Activated B cell treated with CpG ODN at 0.5 μM for 24 hours (primary cell): ENCODE measurements at regions not wholly inside any gene's neighbourhood (a gene's known extent, or its start where the extent isn't known, plus 50 kb on each side); places are given as distances from the start of the nearest gene placed in this dataset.

ENCODE experiments used
- ATAC-seq: fragments of 200-7000 bp; cut with Tn5 transposase; one replicate; pipeline ENCODE4 v1.10.0; 2021; ENCODE audit warnings: low read depth, mild to moderate bottlenecking, moderate library complexity
- CTCF ChIA-PET: fragments of 350-600 bp; sonication (Branson Sonifier 250); formaldehyde crosslinking; loops from one replicate; lab custom pipeline; 2021; ENCODE audit warnings: antibody characterized with exemption; lab: Charles Lee
- POLR2A ChIA-PET: fragments of 350-600 bp; sonication (Branson Sonifier 250); formaldehyde crosslinking; loops from one replicate; lab custom pipeline; 2021; ENCODE audit warnings: antibody characterized with exemption; lab: Charles Lee
- DNase-seq: peaks from one replicate; pipeline ENCODE4 v3.0.0; 2022
- H3K27ac Mint-ChIP-seq: one replicate; pipeline ENCODE4 v1.8.0; 2020; ENCODE audit warnings: mixed read lengths
- H3K27me3 Mint-ChIP-seq: one replicate; pipeline ENCODE4 v1.8.0; 2021; ENCODE audit warnings: mixed read lengths
- H3K36me3 Mint-ChIP-seq: one replicate; pipeline ENCODE4 v1.8.0; 2021; ENCODE audit warnings: low read depth, mixed read lengths
- H3K4me1 Mint-ChIP-seq: one replicate; pipeline ENCODE4 v1.8.0; 2021; ENCODE audit warnings: mixed read lengths
- H3K4me3 Mint-ChIP-seq: one replicate; pipeline ENCODE4 v1.8.0; 2020; ENCODE audit warnings: mild to moderate bottlenecking, mixed read lengths
- H3K9me3 Mint-ChIP-seq: one replicate; pipeline ENCODE4 v1.8.0; 2020; ENCODE audit warnings: mixed read lengths
- intact Hi-C: fragments of 100-400 bp; cut with micrococcal nuclease; formaldehyde crosslinking; loops from one replicate; pipeline ENCODE4 v1.15.1; 2024
- TF ChIP-seq, protein P1 (sequence below): fragments of 200-600 bp; IDR thresholded peaks from one replicate; pipeline ENCODE4 v1.8.0; 2022; ENCODE audit warnings: antibody characterized with exemption, mild to moderate bottlenecking

DNA sequence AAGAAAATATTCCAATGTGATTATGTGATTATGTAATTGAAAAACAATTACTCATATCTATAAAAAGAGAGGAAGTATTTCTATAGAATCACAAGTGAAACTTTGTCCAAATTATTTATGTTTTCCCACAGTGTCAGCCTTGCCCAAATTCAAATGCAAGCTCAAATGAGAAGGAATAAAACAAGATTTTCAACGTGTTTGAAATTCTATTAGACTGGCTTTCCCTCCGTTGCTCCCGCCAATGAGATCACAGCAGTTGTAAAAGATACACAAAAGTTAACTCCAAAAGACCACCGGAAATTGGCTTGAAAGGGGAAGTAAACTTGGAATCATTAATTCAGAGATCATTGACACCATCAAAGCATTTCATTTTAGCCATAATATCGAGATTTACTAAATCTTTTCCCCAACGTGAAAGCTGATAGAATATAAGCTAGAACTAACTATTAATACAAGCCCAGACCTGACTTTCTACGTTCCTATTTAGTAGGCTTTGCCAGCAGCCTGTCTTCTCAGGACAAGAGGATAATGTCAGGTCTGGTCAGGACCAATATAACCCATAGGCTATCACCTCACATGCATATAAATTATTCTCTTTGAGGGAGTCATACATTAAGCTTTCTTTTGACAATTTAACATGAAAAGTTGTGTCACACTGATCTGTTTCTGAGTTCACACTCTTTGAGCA is 222.6 kb upstream of the CHAC2 start:
- TF ChIP-seq, protein P1, sequence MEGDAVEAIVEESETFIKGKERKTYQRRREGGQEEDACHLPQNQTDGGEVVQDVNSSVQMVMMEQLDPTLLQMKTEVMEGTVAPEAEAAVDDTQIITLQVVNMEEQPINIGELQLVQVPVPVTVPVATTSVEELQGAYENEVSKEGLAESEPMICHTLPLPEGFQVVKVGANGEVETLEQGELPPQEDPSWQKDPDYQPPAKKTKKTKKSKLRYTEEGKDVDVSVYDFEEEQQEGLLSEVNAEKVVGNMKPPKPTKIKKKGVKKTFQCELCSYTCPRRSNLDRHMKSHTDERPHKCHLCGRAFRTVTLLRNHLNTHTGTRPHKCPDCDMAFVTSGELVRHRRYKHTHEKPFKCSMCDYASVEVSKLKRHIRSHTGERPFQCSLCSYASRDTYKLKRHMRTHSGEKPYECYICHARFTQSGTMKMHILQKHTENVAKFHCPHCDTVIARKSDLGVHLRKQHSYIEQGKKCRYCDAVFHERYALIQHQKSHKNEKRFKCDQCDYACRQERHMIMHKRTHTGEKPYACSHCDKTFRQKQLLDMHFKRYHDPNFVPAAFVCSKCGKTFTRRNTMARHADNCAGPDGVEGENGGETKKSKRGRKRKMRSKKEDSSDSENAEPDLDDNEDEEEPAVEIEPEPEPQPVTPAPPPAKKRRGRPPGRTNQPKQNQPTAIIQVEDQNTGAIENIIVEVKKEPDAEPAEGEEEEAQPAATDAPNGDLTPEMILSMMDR: no peak
- no peak overlapping the region for H3K4me3 Mint-ChIP-seq
- no peaks in the 10 kb centered on the region for H3K36me3 Mint-ChIP-seq
- DNase-seq: no peak
- intact Hi-C loops: no loop called here
- no peak for ATAC-seq
- H3K27me3 Mint-ChIP-seq: peaks cover 4% of the 10 kb centered on the region
- peaks cover 6% of the 10 kb centered on the region for H3K9me3 Mint-ChIP-seq
- H3K4me1 Mint-ChIP-seq: no peaks in the 10 kb centered on the region
- ChIA-PET POLR2A (no interaction called here), CTCF (no interaction called here)
- no peak overlapping the region for H3K27ac Mint-ChIP-seq

GRCh38 chr2:53543083-53543482 is 224.5 kb upstream of the CHAC2 start:
- Mint-ChIP-seq H3K27me3 (peaks cover 9% of the 10 kb centered on the region), H3K36me3 (no peaks in the 10 kb centered on the region), H3K4me3 (no peak overlapping the region), H3K27ac (no peak overlapping the region), H3K4me1 (no peaks in the 10 kb centered on the region), H3K9me3 (peaks cover 6% of the 10 kb centered on the region)
- DNase-seq (no peak), ATAC-seq (no peak)
- TF ChIP-seq, protein P1: no peak
- ChIA-PET POLR2A (no interaction called here), CTCF (no interaction called here)
- intact Hi-C loops: no loop called here

DNA sequence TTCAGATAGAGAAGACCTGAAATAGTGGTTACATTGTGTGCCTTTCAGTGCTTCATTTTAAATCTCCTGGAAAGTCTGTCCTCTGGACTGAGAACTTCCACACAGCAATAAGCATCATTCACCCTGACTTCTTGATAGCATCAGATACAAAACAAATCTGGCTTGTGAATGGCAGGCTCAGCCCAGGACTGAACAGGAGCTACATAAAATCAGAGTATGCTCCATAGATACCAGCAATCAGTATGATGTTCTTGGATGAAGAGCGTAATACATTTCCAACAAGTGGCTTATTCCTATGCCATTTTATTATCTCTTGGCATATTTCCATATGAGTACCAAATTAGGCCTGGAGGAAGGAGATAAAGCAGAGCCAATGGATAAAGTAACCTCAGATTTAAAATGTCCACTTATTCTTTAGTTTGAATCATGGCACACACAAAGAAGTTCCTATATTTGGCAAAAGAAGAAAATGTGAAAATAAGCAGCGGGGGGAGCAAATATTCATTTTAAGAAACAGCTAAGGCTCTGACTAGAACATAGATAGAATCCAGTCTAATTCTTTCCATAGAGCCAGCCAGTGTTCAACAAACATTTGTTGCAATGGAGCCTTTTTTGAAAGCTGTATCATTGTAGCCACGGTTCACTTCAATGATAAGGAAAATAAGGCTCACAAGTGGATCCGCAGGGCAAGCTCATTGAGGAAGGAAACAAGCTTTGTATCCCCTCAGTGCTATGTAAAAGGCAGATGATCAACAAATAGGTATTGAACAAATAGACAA is 230.8 kb upstream of the CHAC2 start:
- H3K27ac Mint-ChIP-seq: no peak overlapping the region
- no peak for ATAC-seq
- no peak overlapping the region for H3K4me3 Mint-ChIP-seq
- peaks cover 7% of the 10 kb centered on the region for H3K27me3 Mint-ChIP-seq
- H3K36me3 Mint-ChIP-seq: no peaks in the 10 kb centered on the region
- H3K9me3 Mint-ChIP-seq: peaks cover 6% of the 10 kb centered on the region
- H3K4me1 Mint-ChIP-seq: no peaks in the 10 kb centered on the region
- no peak for DNase-seq
- intact Hi-C loops: no loop called here
- ChIA-PET POLR2A (no interaction called here), CTCF (no interaction called here)
- TF ChIP-seq, protein P1: no peak

DNA sequence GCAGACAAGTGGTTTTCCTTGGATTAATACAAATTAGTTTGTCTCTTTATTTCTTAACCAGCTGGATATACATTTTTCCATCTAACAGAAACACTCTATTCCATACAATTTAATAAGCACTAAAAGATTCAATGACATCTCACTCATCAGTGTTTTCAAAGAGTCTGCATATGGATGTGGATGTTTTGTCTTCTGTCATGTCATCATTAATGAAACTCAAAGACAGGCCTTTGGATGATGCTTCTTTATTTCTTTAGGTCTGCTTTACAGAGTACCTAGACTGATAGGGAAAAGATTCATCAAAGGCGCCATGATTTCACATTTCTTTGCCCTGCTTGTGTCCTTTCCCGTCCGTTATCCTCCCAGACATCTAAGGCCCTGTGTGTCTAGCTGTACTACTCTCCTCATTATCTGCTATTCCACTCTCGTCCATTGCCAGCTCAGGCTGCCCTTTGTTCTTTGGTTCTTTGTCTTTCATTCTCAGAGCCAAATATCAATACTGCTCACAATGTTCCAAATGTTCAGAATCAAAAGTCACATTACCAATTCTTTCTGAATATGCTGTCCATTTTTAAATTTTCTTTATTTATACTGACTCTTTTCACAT is 232.3 kb upstream of the CHAC2 start:
- POLR2A ChIA-PET: no interaction called here
- CTCF ChIA-PET: no interaction called here
- Mint-ChIP-seq H3K9me3 (peaks cover 1% of the 10 kb centered on the region), H3K27ac (no peak overlapping the region), H3K4me1 (no peaks in the 10 kb centered on the region), H3K27me3 (peaks cover 7% of the 10 kb centered on the region), H3K4me3 (no peak overlapping the region), H3K36me3 (no peaks in the 10 kb centered on the region)
- intact Hi-C loops: no loop called here
- DNase-seq: no peak
- TF ChIP-seq, protein P1: no peak
- ATAC-seq: no peak

- DNase-seq (no peak), ATAC-seq (no peak)
- CTCF ChIA-PET: no interaction called here
- H3K4me3 Mint-ChIP-seq: no peak overlapping the region
- no peaks in the 10 kb centered on the region for H3K9me3 Mint-ChIP-seq
- TF ChIP-seq, protein P1: no peak
- H3K36me3 Mint-ChIP-seq: no peaks in the 10 kb centered on the region
- H3K4me1 Mint-ChIP-seq: no peaks in the 10 kb centered on the region
- POLR2A ChIA-PET: no interaction called here
- no peaks in the 10 kb centered on the region for H3K27me3 Mint-ChIP-seq
- intact Hi-C loops: no loop called here
- no peak overlapping the region for H3K27ac Mint-ChIP-seq
Measured at GRCh38 chr2:53530126-53530525, 237.5 kb upstream of the CHAC2 start.
